Natural killer cell (primary cell): ENCODE measurements at regions not wholly inside any gene's neighbourhood (a gene's known extent, or its start where the extent isn't known, plus 50 kb on each side); places are given as distances from the start of the nearest gene placed in this dataset.

Source experiments
- ATAC-seq, 3 donors: fragments of 150-1000 bp in 2 of 3; fragments of 200-7000 bp in 1 of 3; cut with Tn5 transposase; 1 replicate in 1 of 3; 2 replicates in 2 of 3; pipeline ENCODE4 v1.10.0; 2021; ENCODE audit warnings: mild to moderate bottlenecking in 2 of 3, moderate library complexity in 2 of 3
- DNase-seq, 2 donors: peaks; one replicate each; pipeline versions ENCODE4 v3.0.0 to v3.0.0-alpha.2; 2013 to 2021; ENCODE audit warnings: mixed read lengths in 1 of 2
- H3K27ac ChIP-seq: one replicate; pipeline ENCODE4 v1.5.1; 2013; ENCODE audit warnings: mild to moderate bottlenecking, low read length
- H3K27me3 ChIP-seq: one replicate; pipeline ENCODE4 v1.6.1; 2013; ENCODE audit warnings: low read length; ENCODE audit not compliant: control insufficient read depth, insufficient read depth
- H3K36me3 ChIP-seq: one replicate; pipeline ENCODE4 v1.6.1; 2013; ENCODE audit warnings: low read length; ENCODE audit not compliant: control insufficient read depth, insufficient read depth
- H3K4me1 ChIP-seq: one replicate; pipeline ENCODE4 v1.6.1; 2013; ENCODE audit warnings: low read length; ENCODE audit not compliant: control insufficient read depth, insufficient read depth
- H3K4me3 ChIP-seq: one replicate; pipeline ENCODE4 v1.5.1; 2013; ENCODE audit warnings: low read length
- H3K9me3 ChIP-seq: one replicate; pipeline ENCODE4 v1.6.1; 2013; ENCODE audit warnings: low read length; ENCODE audit not compliant: control insufficient read depth, insufficient read depth
- H3K27ac Mint-ChIP-seq, 2 donors: one replicate each; pipeline ENCODE4 v1.8.0; 2022; ENCODE audit warnings: mild to moderate bottlenecking in 2 of 2, mixed read lengths in 2 of 2, moderate library complexity in 1 of 2
- H3K27me3 Mint-ChIP-seq, 2 donors: one replicate each; pipeline ENCODE4 v1.8.0; 2022; ENCODE audit warnings: low read depth in 2 of 2, mixed read lengths in 2 of 2
- H3K36me3 Mint-ChIP-seq: one replicate; pipeline ENCODE4 v1.8.0; 2022; ENCODE audit warnings: mixed read lengths
- H3K4me1 Mint-ChIP-seq, 2 donors: one replicate each; pipeline ENCODE4 v1.8.0; 2022; ENCODE audit warnings: mixed read lengths in 2 of 2
- H3K4me3 Mint-ChIP-seq: one replicate; pipeline ENCODE4 v1.8.0; 2022; ENCODE audit warnings: mild to moderate bottlenecking, moderate library complexity, mixed read lengths
- H3K9me3 Mint-ChIP-seq, 2 donors: one replicate each; pipeline ENCODE4 v1.8.0; 2022; ENCODE audit warnings: mixed read lengths in 2 of 2
- WGBS: methylation state at CpG from one replicate; pipeline ENCODE4 v1.1.7; 2013; ENCODE audit warnings: missing lambda C conversion rate; ENCODE audit not compliant: insufficient coverage; 5-methylcytosine and 5-hydroxymethylcytosine counted together
- intact Hi-C: fragments of 100-400 bp; cut with micrococcal nuclease; formaldehyde crosslinking; loops from one replicate; pipeline ENCODE4 v1.14.2; 2022
- TF ChIP-seq, protein P1 (sequence below): fragments of 200-600 bp; IDR thresholded peaks from one replicate; pipeline ENCODE4 v1.8.0; 2022; ENCODE audit warnings: antibody characterized with exemption

GRCh38 chr2:220263300-220263699 lies 635.9 kb downstream of the SLC4A3 start:
- TF ChIP-seq, protein P1, sequence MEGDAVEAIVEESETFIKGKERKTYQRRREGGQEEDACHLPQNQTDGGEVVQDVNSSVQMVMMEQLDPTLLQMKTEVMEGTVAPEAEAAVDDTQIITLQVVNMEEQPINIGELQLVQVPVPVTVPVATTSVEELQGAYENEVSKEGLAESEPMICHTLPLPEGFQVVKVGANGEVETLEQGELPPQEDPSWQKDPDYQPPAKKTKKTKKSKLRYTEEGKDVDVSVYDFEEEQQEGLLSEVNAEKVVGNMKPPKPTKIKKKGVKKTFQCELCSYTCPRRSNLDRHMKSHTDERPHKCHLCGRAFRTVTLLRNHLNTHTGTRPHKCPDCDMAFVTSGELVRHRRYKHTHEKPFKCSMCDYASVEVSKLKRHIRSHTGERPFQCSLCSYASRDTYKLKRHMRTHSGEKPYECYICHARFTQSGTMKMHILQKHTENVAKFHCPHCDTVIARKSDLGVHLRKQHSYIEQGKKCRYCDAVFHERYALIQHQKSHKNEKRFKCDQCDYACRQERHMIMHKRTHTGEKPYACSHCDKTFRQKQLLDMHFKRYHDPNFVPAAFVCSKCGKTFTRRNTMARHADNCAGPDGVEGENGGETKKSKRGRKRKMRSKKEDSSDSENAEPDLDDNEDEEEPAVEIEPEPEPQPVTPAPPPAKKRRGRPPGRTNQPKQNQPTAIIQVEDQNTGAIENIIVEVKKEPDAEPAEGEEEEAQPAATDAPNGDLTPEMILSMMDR = no peak
- no peaks in the 10 kb centered on the region for H3K9me3 Mint-ChIP-seq
- H3K27me3 Mint-ChIP-seq = no peaks in the 10 kb centered on the region
- H3K4me3 Mint-ChIP-seq = no peak overlapping the region
- ATAC-seq (no peak), DNase-seq (no peak)
- Histone ChIP-seq H3K4me1 (no peaks in the 10 kb centered on the region), H3K36me3 (no peaks in the 10 kb centered on the region), H3K4me3 (no peak overlapping the region), H3K27me3 (no peaks in the 10 kb centered on the region), H3K27ac (no peak overlapping the region), H3K9me3 (no peaks in the 10 kb centered on the region)
- H3K4me1 Mint-ChIP-seq = no peaks in the 10 kb centered on the region
- intact Hi-C loops = no loop called here
- H3K27ac Mint-ChIP-seq = no peak overlapping the region
- no peaks in the 10 kb centered on the region for H3K36me3 Mint-ChIP-seq
- WGBS = 79% methylated on average over 3 of the region's 6 CpGs

DNA sequence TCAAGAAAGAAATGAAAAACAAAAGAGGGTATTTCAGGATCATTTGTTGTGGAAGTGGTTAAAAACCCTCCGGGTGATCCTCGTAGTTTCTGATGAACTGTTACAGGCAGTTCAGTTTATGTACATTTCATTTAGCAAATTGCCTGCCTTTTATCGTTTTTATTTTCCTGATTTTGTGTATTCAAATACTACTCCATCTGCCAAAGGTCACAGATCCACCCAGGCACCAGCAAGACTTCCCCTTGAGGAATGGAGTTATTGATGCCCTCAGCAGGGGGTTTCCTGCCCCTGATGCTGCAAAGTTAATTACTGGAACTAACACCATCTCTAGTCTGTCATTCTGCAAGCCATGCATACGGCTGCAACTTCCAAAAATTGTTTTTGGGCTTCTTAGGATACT lies 641.9 kb downstream of the SLC4A3 start:
- no peaks in the 10 kb centered on the region for H3K4me1 Mint-ChIP-seq
- intact Hi-C loops = no loop called here
- ATAC-seq (no peak), DNase-seq (no peak)
- no peaks in the 10 kb centered on the region for H3K27me3 Mint-ChIP-seq
- H3K9me3 Mint-ChIP-seq = peaks cover 0 to 4% of the 10 kb centered on the region in 2 donors
- H3K36me3 ChIP-seq = no peaks in the 10 kb centered on the region
- TF ChIP-seq, protein P1 = no peak
- 93% methylated on average over 4 of the region's 4 CpGs for WGBS
- no peaks in the 10 kb centered on the region for H3K27me3 ChIP-seq
- no peaks in the 10 kb centered on the region for H3K9me3 ChIP-seq
- no peaks in the 10 kb centered on the region for H3K4me1 ChIP-seq
- no peaks in the 10 kb centered on the region for H3K36me3 Mint-ChIP-seq
- H3K27ac ChIP-seq = no peak overlapping the region
- no peak overlapping the region for H3K4me3 Mint-ChIP-seq
- H3K4me3 ChIP-seq = no peak overlapping the region
- no peak overlapping the region for H3K27ac Mint-ChIP-seq

GRCh38 chr2:220270481-220271070 lies 643.1 kb downstream of the SLC4A3 start:
- Mint-ChIP-seq H3K9me3 (peaks cover 0 to 4% of the 10 kb centered on the region in 2 donors), H3K36me3 (no peaks in the 10 kb centered on the region), H3K27me3 (no peaks in the 10 kb centered on the region), H3K4me1 (no peaks in the 10 kb centered on the region), H3K4me3 (no peak overlapping the region), H3K27ac (no peak overlapping the region)
- TF ChIP-seq, protein P1 = no peak
- H3K27me3 ChIP-seq = no peaks in the 10 kb centered on the region
- ATAC-seq (no peak), DNase-seq (no peak)
- no peak overlapping the region for H3K27ac ChIP-seq
- 14% methylated on average over 1 of the region's 1 CpG for WGBS
- H3K4me3 ChIP-seq = no peak overlapping the region
- intact Hi-C loops = no loop called here
- no peaks in the 10 kb centered on the region for H3K36me3 ChIP-seq
- H3K4me1 ChIP-seq = no peaks in the 10 kb centered on the region
- no peaks in the 10 kb centered on the region for H3K9me3 ChIP-seq

- H3K27ac Mint-ChIP-seq = no peak overlapping the region
- intact Hi-C loops = no loop called here
- ATAC-seq (no peak), DNase-seq (no peak)
- no peak overlapping the region for H3K27ac ChIP-seq
- H3K4me1 Mint-ChIP-seq = no peaks in the 10 kb centered on the region
- no peaks in the 10 kb centered on the region for H3K36me3 Mint-ChIP-seq
- TF ChIP-seq, protein P1 = no peak
- H3K36me3 ChIP-seq = no peaks in the 10 kb centered on the region
- no peak overlapping the region for H3K4me3 Mint-ChIP-seq
- no peaks in the 10 kb centered on the region for H3K9me3 ChIP-seq
- no peak overlapping the region for H3K4me3 ChIP-seq
- no peaks in the 10 kb centered on the region for H3K27me3 Mint-ChIP-seq
- peaks cover 3 to 4% of the 10 kb centered on the region in 2 donors for H3K9me3 Mint-ChIP-seq
- H3K4me1 ChIP-seq = no peaks in the 10 kb centered on the region
- no peaks in the 10 kb centered on the region for H3K27me3 ChIP-seq
These were observed 645.2 kb downstream of the SLC4A3 start for GRCh38 chr2:220272656-220273055.
